ENCODE measurements at regions not wholly inside any gene's neighbourhood (a gene's known extent, or its start where the extent isn't known, plus 50 kb on each side); places are given as distances from the start of the nearest gene placed in this dataset.

- no peaks in the 10 kb centered on the region for H3K9me2 ChIP-seq (replicated peaks; ENCODE audit: insufficient read depth, low read length)
- H3K79me2 ChIP-seq (ENCODE audit: low read length) = no peaks in the 10 kb centered on the region
- H3K36me3 ChIP-seq (replicated peaks; ENCODE audit: insufficient read depth, low read length) = no peaks in the 10 kb centered on the region
- H3K27me3 ChIP-seq (replicated peaks; ENCODE audit: insufficient read depth, low read length) = no peaks in the 10 kb centered on the region
- no peak overlapping the region for H3K27ac ChIP-seq (ENCODE audit: low read length)
- no peaks in the 10 kb centered on the region for H3F3A ChIP-seq (ENCODE audit: insufficient read depth, low read length)
- H3K9me3 ChIP-seq (replicated peaks; ENCODE audit: insufficient read depth, low read length) = no peaks in the 10 kb centered on the region
- no peak for TF ChIP-seq EZH2 (optimal IDR thresholded peaks at IDR 0.05; ENCODE audit: low read depth, low read length)
- TF ChIP-seq EZH2phosphoT487 (IDR thresholded peaks at IDR 0.05; ENCODE audit: low read length) = no peak
- TF ChIP-seq CTCF (IDR thresholded peaks at IDR 0.05; ENCODE audit: low read length) = no peak
- no peaks in the 10 kb centered on the region for H4K20me1 ChIP-seq (ENCODE audit: insufficient read depth, low read length)
- no peak overlapping the region for H3K4me3 ChIP-seq (ENCODE audit: low read length)
- DNase-seq = no peak
- H2AFZ ChIP-seq (ENCODE audit: low read length) = no peak overlapping the region
- no peaks in the 10 kb centered on the region for H3K4me1 ChIP-seq (ENCODE audit: low read length)
- H3K4me2 ChIP-seq (ENCODE audit: low read depth, low read length) = no peak overlapping the region
- no peak overlapping the region for H3K9ac ChIP-seq (ENCODE audit: low read length)
These were observed 86.3 kb downstream of the ASCL1 start for GRCh38 chr12:103043531-103044486.

- Histone ChIP-seq H3K4me3 (ENCODE audit: low read length) (no peak overlapping the region), H3K4me2 (ENCODE audit: low read depth, low read length) (no peak overlapping the region), H3K9ac (ENCODE audit: low read length) (no peak overlapping the region), H2AFZ (ENCODE audit: low read length) (no peak overlapping the region), H3K9me3 (replicated peaks; ENCODE audit: insufficient read depth, low read length) (no peaks in the 10 kb centered on the region), H3K9me2 (replicated peaks; ENCODE audit: insufficient read depth, low read length) (no peaks in the 10 kb centered on the region), H3K27me3 (replicated peaks; ENCODE audit: insufficient read depth, low read length) (no peaks in the 10 kb centered on the region), H3F3A (ENCODE audit: insufficient read depth, low read length) (no peaks in the 10 kb centered on the region), H3K27ac (ENCODE audit: low read length) (no peak overlapping the region), H3K36me3 (replicated peaks; ENCODE audit: insufficient read depth, low read length) (no peaks in the 10 kb centered on the region), H3K79me2 (ENCODE audit: low read length) (no peaks in the 10 kb centered on the region), H4K20me1 (ENCODE audit: insufficient read depth, low read length) (no peaks in the 10 kb centered on the region), H3K4me1 (ENCODE audit: low read length) (no peaks in the 10 kb centered on the region)
- DNase-seq = no peak
- TF ChIP-seq CTCF (IDR thresholded peaks at IDR 0.05; ENCODE audit: low read length) (no peak), EZH2phosphoT487 (IDR thresholded peaks at IDR 0.05; ENCODE audit: low read length) (no peak), EZH2 (optimal IDR thresholded peaks at IDR 0.05; ENCODE audit: low read depth, low read length) (no peak)
These were observed 88.7 kb downstream of the ASCL1 start for GRCh38 chr12:103046154-103046553.

GRCh38 chr12:103050273-103050672 lies 92.8 kb downstream of the ASCL1 start:
- Histone ChIP-seq H3K9me3 (replicated peaks; ENCODE audit: insufficient read depth, low read length) (no peaks in the 10 kb centered on the region), H3K4me1 (ENCODE audit: low read length) (no peaks in the 10 kb centered on the region), H3K9ac (ENCODE audit: low read length) (no peak overlapping the region), H3K4me3 (ENCODE audit: low read length) (no peak overlapping the region), H3K36me3 (replicated peaks; ENCODE audit: insufficient read depth, low read length) (no peaks in the 10 kb centered on the region), H3F3A (ENCODE audit: insufficient read depth, low read length) (no peaks in the 10 kb centered on the region), H3K9me2 (replicated peaks; ENCODE audit: insufficient read depth, low read length) (no peaks in the 10 kb centered on the region), H3K27me3 (replicated peaks; ENCODE audit: insufficient read depth, low read length) (no peaks in the 10 kb centered on the region), H4K20me1 (ENCODE audit: insufficient read depth, low read length) (no peaks in the 10 kb centered on the region), H2AFZ (ENCODE audit: low read length) (no peak overlapping the region), H3K27ac (ENCODE audit: low read length) (no peak overlapping the region), H3K79me2 (ENCODE audit: low read length) (no peaks in the 10 kb centered on the region), H3K4me2 (ENCODE audit: low read depth, low read length) (no peak overlapping the region)
- no peak for DNase-seq
- TF ChIP-seq CTCF (IDR thresholded peaks at IDR 0.05; ENCODE audit: low read length) (no peak), EZH2 (optimal IDR thresholded peaks at IDR 0.05; ENCODE audit: low read depth, low read length) (no peak), EZH2phosphoT487 (IDR thresholded peaks at IDR 0.05; ENCODE audit: low read length) (no peak)

Data from MM.1S (cell line).